Caco-2 (cell line): ENCODE measurements at regions not wholly inside any gene's neighbourhood (a gene's known extent, or its start where the extent isn't known, plus 50 kb on each side); places are given as distances from the start of the nearest gene placed in this dataset.

Experiments
- BruUV-seq: library from RNA; stranded (reverse); fragments of 400-500 nt; replicated peaks from 2 replicates; lab custom pipeline; 2021; lab: Mats Ljungman, UMichigan
- CTCF ChIA-PET: fragments of 300-600 bp; sonication (Branson Sonifier 250); formaldehyde crosslinking; loops from one replicate; lab custom pipeline; 2022; ENCODE audit warnings: antibody characterized with exemption; lab: Charles Lee
- POLR2A ChIA-PET: fragments of 300-600 bp; sonication (Branson Sonifier 250); formaldehyde crosslinking; loops from one replicate; lab custom pipeline; 2022; ENCODE audit warnings: antibody characterized with exemption; lab: Charles Lee
- DNase-seq, 2 experiments: peaks; one replicate each; pipeline versions ENCODE4 v3.0.0 to v3.0.0-alpha.2; 2020 to 2022
- H3K27me3 ChIP-seq: replicated peaks from 2 replicates; pipeline ENCODE4 v1.6.0; 2011; ENCODE audit warnings: low read length; ENCODE audit not compliant: control insufficient read depth, insufficient read depth
- H3K36me3 ChIP-seq: 2 replicates; pipeline ENCODE4 v1.5.1; 2011; ENCODE audit warnings: low read length; ENCODE audit not compliant: control insufficient read depth, insufficient read depth
- H3K4me1 ChIP-seq: fragments of 250-450 bp; sonication (Bioruptor Pico); 2 replicates; pipeline ENCODE4 v1.5.1; 2020; ENCODE audit warnings: mild to moderate bottlenecking
- H3K4me3 ChIP-seq: 2 replicates; pipeline ENCODE4 v1.5.1; 2011; ENCODE audit warnings: low read depth, mild to moderate bottlenecking, control low read depth, low read length
- H3K9me3 ChIP-seq: fragments of 250-450 bp; sonication (Bioruptor Pico); 2 replicates; pipeline ENCODE4 v1.5.1; 2020; ENCODE audit warnings: mild to moderate bottlenecking, moderate library complexity
- H3K27ac Mint-ChIP-seq: one replicate; pipeline ENCODE4 v1.8.0; 2022; ENCODE audit warnings: mixed read lengths; ENCODE audit not compliant: unreplicated experiment
- H3K27me3 Mint-ChIP-seq: one replicate; pipeline ENCODE4 v1.8.0; 2022; ENCODE audit warnings: mixed read lengths; ENCODE audit not compliant: insufficient read depth, unreplicated experiment
- H3K36me3 Mint-ChIP-seq: one replicate; pipeline ENCODE4 v1.8.0; 2022; ENCODE audit warnings: mild to moderate bottlenecking, mixed read lengths; ENCODE audit not compliant: insufficient read depth, unreplicated experiment
- H3K4me1 Mint-ChIP-seq: one replicate; pipeline ENCODE4 v1.8.0; 2022; ENCODE audit warnings: low read depth, mixed read lengths; ENCODE audit not compliant: unreplicated experiment
- H3K4me3 Mint-ChIP-seq: one replicate; pipeline ENCODE4 v1.8.0; 2022; ENCODE audit warnings: mild to moderate bottlenecking, moderate library complexity, mixed read lengths; ENCODE audit not compliant: unreplicated experiment
- H3K9me3 Mint-ChIP-seq: one replicate; pipeline ENCODE4 v1.8.0; 2022; ENCODE audit warnings: mixed read lengths; ENCODE audit not compliant: unreplicated experiment
- CTCF ChIP-seq, 2 experiments: fragments of 200-600 bp in 1 of 2; IDR thresholded peaks; 1 replicate in 1 of 2; 2 replicates in 1 of 2; pipeline versions ENCODE4 v1.5.1 to v1.8.0; 2011 to 2022; ENCODE audit warnings: antibody characterized with exemption in 1 of 2, control low read depth in 1 of 2, inconsistent platforms in 1 of 2, low read depth in 1 of 2, low read length in 1 of 2, mild to moderate bottlenecking in 1 of 2, moderate library complexity in 1 of 2; ENCODE audit not compliant: insufficient read depth in 1 of 2, severe bottlenecking in 1 of 2, unreplicated experiment in 1 of 2
- intact Hi-C: fragments of 100-400 bp; cut with micrococcal nuclease; formaldehyde crosslinking; loops from one replicate; pipeline ENCODE4 v1.10.0; 2022; ENCODE audit not compliant: unreplicated experiment

GRCh38 chr10:78404296-78404695, 370.6 kb downstream of the RPS24 start:
- ChIA-PET POLR2A (no interaction called here), CTCF (no interaction called here)
- Mint-ChIP-seq H3K4me3 (no peak overlapping the region), H3K27me3 (no peaks in the 10 kb centered on the region), H3K4me1 (peaks cover 8% of the 10 kb centered on the region), H3K9me3 (no peaks in the 10 kb centered on the region), H3K36me3 (peaks cover 6% of the 10 kb centered on the region), H3K27ac (no peak overlapping the region)
- DNase-seq, result no peak
- no peaks in the 10 kb centered on the region for H3K9me3 ChIP-seq
- H3K4me1 ChIP-seq, result no peaks in the 10 kb centered on the region
- intact Hi-C loops, result no loop called here
- BruUV-seq, result no TSS peak
- H3K4me3 ChIP-seq, result no peak overlapping the region
- no peak for TF ChIP-seq CTCF (IDR thresholded peaks at IDR 0.05; ENCODE audit: insufficient read depth in 1 of 2, low read depth in 1 of 2, low read length in 1 of 2, severe bottlenecking in 1 of 2, unreplicated experiment in 1 of 2)
- no peaks in the 10 kb centered on the region for H3K36me3 ChIP-seq
- no peaks in the 10 kb centered on the region for H3K27me3 ChIP-seq

- Mint-ChIP-seq H3K27me3 (no peaks in the 10 kb centered on the region), H3K9me3 (no peaks in the 10 kb centered on the region), H3K36me3 (peaks cover 6% of the 10 kb centered on the region), H3K4me3 (no peak overlapping the region), H3K4me1 (peaks cover 8% of the 10 kb centered on the region), H3K27ac (no peak overlapping the region)
- no peak for TF ChIP-seq CTCF (IDR thresholded peaks at IDR 0.05; ENCODE audit: insufficient read depth in 1 of 2, low read depth in 1 of 2, low read length in 1 of 2, severe bottlenecking in 1 of 2, unreplicated experiment in 1 of 2)
- no peaks in the 10 kb centered on the region for H3K27me3 ChIP-seq
- CTCF ChIA-PET, result no interaction called here
- H3K4me1 ChIP-seq, result no peaks in the 10 kb centered on the region
- DNase-seq, result no peak
- H3K9me3 ChIP-seq, result no peaks in the 10 kb centered on the region
- POLR2A ChIA-PET, result no interaction called here
- no peak overlapping the region for H3K4me3 ChIP-seq
- intact Hi-C loops, result no loop called here
- BruUV-seq, result no TSS peak
- no peaks in the 10 kb centered on the region for H3K36me3 ChIP-seq
These were observed 371.6 kb downstream of the RPS24 start for GRCh38 chr10:78405231-78405630.

GRCh38 chr10:78405736-78406135, 372.1 kb downstream of the RPS24 start:
- intact Hi-C loops, result no loop called here
- POLR2A ChIA-PET, result no interaction called here
- Histone ChIP-seq H3K4me3 (no peak overlapping the region), H3K36me3 (no peaks in the 10 kb centered on the region), H3K9me3 (no peaks in the 10 kb centered on the region), H3K4me1 (no peaks in the 10 kb centered on the region), H3K27me3 (no peaks in the 10 kb centered on the region)
- no peak for DNase-seq
- Mint-ChIP-seq H3K4me3 (no peak overlapping the region), H3K9me3 (no peaks in the 10 kb centered on the region), H3K27ac (no peak overlapping the region), H3K36me3 (peaks cover 6% of the 10 kb centered on the region), H3K27me3 (no peaks in the 10 kb centered on the region), H3K4me1 (peaks cover 8% of the 10 kb centered on the region)
- TF ChIP-seq CTCF (IDR thresholded peaks at IDR 0.05; ENCODE audit: insufficient read depth in 1 of 2, low read depth in 1 of 2, low read length in 1 of 2, severe bottlenecking in 1 of 2, unreplicated experiment in 1 of 2), result no peak
- BruUV-seq, result no TSS peak
- CTCF ChIA-PET, result no interaction called here
